ENCODE measurements at regions not wholly inside any gene's neighbourhood (a gene's known extent, or its start where the extent isn't known, plus 50 kb on each side); places are given as distances from the start of the nearest gene placed in this dataset.

DNA sequence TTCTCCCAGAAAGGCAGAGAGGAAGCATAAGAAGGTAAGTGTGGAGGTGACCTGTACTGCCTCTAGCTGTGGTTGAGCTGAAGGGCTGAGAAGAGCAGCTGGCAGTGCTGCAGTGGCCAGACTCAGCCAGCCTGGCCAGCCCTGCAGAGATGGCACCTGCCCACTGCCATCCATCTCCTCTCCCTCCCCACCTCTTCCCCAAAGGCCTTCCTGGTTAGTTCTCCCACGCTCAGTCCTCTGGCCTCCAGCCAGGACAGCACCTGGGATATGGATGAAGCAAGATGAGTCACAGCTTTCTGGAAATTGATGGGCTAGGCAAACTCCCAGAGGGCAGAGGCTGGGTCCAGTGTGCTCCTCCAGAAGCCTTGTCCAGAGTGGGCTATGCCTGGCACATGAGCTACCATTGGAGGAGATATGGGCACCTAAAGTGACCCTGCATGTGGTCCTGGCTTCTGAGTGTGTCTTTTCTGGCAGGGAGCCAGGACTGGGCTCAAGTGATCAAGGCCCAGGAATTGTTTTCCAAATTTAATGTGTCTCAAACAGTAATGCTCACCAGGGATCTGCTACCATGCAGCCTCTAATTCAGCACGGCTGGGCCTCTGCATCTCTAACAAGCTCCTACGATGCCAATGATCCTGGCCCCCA is 81.0 kb upstream of the CACUL1 start:
- no peak for DNase-seq (ENCODE audit: low read depth)

DNA sequence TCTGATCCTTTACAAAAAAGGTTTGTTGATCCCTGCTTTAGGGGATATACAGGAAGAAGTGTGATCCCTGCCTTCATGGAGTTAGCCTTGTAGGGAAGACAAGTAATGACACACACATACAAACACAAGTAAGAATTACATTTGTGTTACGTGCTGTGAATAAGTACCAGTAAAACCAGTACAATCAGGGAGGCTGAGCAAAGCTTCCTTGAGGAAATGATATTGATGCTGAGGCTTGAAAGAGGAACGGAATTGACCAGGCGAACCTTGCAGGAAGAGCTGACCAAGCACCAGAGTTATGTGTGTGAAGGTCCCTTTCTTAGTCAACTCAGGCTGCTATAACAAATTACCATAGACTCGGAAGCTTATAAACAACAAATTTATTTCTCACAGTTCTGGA is 83.6 kb upstream of the CACUL1 start:
- DNase-seq (ENCODE audit: low read depth), result no peak

DNA sequence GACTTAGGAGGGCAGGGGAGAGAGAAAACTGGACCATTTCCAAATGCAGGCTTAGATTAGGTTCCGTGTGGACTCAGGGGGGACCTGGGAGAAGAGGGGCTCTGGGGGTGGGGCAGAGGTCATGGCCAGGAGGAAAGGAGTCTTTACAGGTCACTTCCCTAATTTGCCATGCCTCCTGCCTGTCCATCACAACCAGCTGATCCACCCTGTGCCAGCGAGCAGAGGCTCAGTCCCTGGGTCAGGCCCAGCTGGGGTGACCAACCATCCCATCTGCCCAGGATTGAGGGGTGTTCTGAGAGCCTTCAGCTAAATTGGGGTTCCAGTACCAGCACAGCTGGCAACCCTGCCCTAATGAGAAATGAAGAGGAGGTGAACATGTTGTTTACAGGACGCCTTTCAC is 84.6 kb upstream of the CACUL1 start:
- DNase-seq (ENCODE audit: low read depth), result no peak

DNA sequence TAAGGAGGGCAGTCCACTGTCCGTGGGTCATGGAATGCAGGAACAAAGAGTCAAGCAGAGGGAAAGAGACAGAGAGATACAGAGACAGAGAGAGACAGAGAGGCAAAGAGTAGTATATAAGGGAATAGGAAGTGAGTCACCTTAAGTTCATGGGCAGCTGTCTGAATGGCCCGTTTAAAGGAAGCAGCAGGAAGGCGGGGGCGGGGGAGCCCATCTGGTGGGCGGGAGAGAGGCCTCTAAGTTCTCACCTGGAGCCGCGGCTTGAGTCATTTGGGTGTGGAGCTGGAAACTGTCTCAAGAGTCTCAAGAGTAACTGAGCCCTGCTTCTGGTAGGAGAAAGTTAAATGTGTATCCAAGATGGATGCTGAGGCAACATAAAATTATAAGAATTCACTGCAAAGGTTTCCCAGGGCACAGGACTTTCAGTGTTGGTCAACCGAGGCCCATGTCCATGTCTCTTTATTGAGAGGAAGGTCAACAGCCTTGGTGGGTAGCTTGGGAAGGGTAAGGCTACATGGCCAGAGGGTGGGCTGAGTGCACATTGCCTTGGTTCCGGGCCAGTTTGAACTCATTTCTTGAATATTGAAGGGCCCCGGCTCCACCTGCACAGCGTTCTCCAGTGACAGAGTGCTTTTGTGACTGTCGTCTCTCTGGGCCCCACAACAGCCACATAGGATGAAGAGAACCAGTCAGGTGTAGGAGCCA is 85.5 kb upstream of the CACUL1 start:
- no peak for DNase-seq (ENCODE audit: low read depth)

DNA sequence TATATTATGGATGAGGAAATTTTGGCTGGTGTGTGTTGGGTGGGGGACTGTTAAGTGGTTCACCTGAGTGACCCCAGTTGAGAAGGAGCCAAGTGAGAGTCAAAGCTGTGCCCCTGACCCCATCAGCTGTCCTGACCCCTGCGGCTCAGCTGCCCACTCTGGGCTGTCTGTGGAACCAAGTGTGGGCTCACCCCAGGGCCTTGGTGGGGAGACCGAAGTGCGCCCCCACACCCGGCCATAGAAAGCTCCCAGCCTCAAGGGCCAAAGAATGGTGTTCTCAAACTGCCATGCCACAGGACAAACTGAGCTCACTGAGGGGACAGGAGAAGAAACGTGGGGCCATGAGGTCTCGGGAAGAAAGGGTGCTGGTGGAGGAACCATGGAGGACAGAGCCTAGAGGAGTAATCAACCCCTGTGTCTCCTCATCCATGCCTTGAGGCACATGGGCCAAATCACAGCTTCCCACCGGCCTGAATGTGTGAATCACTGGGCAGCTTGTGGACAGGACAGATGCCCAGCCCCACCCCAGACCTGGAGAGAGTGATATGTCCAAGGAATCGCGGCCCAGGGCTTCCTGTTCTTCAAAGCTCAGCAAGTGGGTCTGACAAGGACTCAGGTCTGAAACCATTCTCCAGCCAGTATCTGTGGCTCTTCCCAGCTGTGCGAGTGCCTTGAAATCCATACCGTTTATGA is 86.2 kb upstream of the CACUL1 start:
- DNase-seq (ENCODE audit: low read depth), result no peak

DNA sequence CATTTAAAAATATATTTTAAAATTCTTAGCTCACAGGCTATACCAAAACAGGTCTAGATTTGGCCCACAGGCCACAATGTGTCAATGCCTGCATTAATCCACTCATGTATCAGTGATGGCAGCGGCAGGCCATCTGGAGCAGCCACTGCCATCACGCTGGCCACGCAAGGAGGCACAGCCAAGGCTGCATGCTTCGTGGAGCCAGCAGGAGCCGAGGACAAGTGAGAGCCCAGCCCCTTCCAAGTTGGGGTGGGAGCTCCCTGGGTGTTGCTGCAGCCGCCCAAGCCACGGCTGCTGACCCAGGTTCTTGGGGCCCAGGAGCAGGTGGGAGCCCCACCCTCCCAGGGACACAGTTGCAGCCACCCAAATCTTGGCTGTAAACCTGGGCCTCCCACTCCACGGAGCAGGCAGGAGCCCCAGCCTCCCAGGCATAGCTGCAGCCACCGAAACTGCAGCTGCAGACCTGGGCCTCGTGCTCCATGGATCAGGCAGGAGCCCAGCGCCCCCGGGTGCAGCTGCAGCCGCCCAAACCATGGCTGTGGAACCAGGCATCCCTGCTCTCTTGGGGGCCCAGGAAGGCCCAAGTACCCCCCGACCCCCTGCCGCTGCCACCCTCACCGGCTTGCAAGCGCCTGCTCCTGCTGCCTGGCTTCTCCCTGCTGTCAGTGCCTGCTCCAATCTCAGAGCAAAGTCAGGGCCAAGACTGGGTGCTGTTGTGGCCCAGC is 87.3 kb upstream of the CACUL1 start:
- no peak for DNase-seq (ENCODE audit: low read depth)

DNA sequence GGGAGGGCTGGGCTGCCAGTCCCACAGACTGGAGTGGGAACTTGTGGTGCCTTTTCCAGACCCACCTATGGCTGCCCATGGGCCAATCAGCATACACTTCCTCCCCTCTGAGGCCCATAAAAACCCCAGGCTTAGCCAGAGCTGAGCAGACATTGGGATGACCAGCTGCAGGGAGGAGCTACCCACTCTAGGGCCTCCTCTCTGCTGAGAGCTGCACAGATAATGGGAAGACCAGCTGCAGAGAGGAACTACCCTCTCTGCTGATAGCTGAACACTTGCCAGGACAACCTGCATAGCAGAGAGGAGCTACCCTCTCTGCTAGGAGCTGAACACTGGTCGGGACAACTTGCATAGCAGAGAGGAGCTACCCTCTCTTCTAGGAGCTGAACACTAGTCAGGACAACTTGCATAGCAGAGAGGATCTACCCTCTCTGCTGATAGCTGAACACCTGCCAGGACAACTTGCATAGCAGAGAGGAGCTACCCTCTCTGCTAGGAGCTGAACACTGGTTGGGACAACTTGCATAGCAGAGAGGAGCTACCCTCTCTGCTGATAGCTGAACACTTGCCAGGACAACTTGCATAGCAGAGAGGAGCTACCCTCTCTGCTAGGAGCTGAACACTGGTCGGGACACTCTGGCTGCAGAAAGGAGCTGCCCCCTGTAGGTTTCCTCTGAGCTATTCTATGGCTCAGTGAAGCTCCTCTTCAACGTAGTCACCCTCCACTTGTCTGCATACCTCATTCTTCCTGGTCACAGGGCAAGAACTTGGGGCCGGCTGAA is 88.3 kb upstream of the CACUL1 start:
- no peak for DNase-seq (ENCODE audit: low read depth)

DNA sequence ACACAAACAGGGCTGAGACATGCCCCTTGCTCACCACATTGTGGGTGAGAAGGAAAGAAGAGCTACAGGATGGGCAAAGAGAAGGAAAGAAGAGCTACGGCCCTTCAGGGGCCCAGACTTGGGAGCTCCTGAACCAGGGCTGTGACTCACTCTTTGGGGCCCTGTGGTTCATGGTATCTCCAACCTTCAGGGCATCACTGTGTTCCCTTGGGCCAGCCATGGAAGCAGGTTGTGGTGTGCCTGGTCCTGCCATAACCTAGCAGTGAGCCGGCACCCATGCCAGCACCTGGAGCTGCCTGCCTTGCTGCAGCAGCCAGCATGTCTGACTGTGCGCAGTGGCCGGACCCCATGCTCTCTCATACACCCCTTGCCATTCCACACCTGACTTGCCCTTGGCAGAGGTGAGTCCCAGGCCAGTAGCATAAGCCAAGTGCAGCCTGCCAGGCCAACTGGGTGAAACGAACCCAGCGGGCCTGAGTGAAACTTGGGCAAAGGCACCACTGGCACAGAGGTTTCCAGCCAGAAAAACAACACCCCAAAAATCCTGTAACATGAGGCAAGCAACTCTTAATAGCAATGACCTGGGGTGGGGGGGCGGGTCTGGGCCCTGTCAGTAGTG is 89.0 kb upstream of the CACUL1 start:
- DNase-seq (ENCODE audit: low read depth), result no peak

DNA sequence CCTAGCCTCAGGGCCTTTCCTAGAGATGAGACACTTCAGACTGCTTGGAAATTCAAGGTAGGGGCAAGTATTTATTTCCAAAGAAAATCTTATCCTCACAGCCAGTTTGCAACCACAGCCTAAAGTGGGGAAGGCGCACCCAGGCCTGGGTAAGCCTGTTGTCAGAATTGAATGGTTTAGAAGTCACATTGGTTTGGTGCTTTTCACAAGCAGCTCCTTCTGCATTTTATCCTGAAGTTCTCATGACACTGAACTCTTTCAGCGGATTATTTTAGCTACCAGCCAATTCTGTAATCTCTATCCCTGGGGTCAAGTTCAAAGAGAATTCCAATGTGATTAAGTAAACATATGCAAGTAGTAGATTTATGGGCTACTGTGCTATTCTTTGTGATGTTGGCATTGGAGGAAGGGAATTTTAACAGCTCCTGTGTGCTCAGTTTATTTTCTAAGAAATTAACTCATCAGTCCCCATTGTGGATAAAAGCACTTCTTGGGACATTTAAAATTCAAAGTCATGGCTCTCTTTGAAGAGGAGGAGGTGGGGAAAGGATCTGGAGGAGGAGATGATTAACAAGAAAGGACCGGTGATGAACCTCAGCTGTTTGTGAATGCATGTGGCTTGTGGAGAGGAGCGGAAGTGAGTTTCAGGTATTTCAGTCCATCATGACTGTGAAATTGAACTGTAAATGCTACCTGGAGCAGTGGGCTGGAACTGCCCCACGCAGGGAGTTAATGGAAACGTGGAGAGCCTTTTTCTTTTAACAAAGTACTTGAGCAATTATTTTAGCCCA is 90.2 kb upstream of the CACUL1 start:
- DNase-seq (ENCODE audit: low read depth), result no peak

DNA sequence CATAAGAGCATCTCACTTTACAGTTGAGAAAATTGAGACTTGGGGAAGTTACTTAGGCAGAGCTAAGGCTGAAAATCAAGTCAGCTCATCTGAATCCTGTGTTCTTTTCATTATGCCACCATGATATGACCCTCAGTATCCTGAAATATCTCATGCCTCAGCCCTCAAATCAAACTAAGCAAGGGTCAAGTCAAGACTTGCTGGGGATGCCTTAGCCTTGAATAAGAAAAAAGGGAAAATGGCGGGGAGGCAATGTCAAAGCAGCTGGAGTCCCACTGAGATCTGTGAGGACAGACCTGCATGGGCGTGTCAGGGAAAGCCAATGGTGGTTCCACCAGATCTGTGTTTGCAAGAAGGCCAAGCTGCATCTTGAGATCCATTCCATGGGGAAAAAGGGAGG is 91.0 kb upstream of the CACUL1 start:
- no peak for DNase-seq (ENCODE audit: low read depth)

DNA sequence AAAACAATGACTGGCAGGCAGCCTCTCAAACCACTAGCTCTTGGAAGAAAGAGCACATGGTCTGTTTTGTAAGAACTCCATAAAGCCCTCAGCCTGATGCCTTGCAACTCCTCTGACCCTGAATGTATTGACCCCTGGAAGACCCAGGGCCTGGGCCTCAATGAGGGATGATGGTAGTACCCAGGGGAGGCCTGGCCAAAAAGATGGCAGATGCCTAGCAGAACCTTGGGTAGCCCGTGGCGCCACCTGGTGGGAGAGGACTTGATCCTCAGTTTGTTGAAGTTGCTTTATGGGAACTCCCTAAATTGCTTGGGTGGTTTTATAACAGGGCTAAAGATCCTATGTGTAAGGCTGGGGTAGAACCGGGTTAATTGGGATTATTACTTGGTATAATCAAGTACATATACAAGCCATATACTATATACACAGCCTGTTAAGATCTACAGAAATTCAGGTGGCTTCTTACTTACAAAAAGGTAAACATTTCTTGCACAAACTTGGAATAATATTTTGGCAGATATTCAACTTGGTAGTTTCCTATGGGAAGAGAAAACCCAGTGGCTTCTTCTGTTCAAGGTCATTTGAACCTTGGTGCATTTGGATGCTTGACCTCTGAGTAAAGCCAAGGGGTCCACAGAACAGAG is 95.8 kb upstream of the CACUL1 start:
- peak; percentile 35 for DNase-seq (ENCODE audit: low read depth)

DNA sequence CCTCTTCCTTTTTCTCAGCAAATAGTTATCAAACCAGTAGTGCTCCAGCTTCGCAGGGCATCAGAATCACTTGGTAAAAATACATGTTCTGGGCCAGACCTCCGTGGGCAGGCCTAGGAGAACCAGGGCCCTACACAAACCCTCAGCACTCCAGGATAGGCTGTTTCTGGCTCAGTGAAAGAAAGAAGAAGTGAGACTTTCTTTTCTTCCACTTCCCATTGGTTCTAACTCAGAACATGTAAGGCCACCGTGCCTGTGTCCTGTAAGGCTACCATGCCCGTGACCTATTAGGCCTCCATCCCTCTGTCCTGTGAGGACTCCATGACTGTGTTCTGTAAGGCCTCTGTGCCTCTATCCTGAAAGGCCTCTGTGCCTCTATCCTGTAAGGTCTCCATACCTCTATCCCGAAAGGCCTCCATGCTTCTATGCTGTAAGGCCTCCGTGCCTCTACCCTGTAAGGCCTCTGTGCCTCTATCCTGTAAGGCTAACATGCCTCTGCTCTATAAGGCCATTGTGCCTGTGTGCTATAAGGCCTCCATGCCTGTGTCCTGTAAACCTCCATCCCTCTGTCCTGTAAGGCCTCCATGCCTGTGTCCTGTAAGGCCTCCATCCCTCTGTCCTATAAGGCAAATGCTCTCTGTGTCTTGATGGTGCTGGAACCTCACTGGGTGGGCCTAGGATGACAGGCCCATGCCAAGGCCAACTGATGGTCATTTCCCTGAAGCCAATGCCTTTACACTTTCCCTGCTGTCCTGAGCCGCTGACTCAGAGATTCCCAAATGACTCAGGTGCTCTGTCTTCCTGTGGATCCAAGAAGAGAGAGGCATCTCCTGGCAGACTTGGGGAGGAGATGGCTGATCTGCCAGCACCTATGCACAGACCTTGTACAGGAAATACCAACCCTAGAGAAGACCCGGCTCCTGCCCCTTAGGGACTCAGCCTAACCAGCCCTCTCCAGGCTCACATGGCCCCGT is 96.6 kb upstream of the CACUL1 start:
- no peak for DNase-seq (ENCODE audit: low read depth)

DNA sequence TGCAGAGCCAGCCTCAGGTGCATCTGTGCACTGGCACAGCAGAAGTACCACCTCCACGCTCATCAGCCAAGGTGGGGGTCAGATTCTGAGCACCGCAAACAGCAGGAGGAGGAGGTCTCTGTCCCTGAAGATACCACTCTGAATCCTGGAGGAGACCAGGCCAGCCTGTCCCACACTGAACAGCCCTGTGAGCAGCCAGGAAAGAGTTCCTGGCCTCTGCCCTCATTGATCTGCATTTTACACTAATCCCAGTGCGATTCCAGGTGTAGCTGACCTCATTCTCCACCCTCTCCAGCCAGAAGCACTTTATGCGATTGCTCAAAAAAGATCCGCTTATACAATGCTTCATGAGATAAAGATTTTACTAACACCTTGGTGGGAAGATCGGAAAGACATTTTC is 99.1 kb upstream of the CACUL1 start:
- no peak for DNase-seq (ENCODE audit: low read depth)

DNA sequence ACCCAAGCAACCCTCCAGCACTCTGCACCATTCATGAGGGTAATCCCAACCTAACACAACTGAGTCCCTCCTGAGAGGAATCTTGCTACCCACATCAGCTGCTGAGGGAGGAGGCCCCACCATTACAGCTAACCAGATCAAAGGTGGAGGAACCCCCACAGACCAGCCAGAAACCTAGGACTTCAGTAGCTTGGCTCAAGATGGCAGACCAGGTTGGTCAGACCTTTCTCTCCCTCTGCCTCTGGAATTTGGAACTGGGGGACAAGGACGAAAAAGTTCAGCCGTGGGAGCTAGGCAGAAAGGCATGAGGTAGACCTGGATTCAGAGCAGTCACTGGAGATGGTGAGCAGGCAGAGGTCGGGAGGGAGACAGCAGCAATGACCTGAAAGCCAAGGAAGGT is 101.3 kb upstream of the CACUL1 start:
- DNase-seq (ENCODE audit: low read depth), result no peak

DNA sequence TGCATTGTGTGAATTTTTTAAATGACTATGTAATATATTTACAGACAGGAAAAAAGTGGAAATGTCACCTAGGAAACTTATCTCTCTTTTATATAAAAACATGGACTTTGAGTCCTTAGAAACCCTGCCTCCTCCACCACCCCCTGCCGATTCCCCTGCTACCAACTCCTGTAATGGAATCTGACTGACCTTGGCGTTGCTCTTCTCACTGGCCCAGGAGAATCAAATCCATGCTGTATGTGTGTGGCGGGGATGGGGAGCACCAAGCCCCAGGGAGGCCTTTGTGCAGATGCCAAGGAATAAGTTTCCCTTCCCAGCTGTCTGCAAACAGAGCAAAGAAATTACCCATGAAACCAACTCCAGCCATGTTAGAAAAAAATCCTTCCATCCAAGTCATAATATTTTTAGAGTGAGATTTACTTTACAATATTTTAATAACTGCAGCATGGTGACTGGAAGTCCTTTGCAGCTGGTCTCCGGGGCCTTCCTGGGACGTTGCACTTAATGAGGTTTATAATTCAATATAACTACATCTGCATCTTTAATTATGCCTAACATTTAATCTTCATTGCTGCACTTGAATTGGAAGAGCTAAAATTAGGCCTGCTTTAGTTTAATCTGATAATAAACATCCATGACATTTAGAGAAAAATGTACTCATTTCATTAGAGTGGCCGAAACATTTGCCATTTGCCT is 111.4 kb upstream of the CACUL1 start:
- DNase-seq (ENCODE audit: low read depth), result no peak

DNA sequence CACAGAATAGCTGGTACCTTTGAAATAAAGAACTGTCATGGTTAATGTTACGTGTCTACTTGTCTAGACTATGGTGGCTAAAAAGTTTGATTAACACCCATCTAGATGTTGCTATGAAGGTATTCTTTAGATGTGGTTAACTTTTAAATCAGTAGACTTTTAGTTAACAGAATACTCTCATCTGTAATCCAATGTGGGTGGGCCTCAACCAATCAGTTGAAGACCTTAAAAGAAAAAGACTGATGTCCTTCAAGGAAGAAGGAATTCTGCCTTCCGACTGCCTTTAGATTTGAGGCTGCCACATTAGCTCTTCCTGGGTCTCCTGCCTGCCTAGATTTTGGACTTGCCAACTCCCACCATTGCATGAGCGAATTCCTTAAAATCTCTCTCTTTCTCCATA is 113.0 kb upstream of the CACUL1 start:
- no peak for DNase-seq (ENCODE audit: low read depth)

DNA sequence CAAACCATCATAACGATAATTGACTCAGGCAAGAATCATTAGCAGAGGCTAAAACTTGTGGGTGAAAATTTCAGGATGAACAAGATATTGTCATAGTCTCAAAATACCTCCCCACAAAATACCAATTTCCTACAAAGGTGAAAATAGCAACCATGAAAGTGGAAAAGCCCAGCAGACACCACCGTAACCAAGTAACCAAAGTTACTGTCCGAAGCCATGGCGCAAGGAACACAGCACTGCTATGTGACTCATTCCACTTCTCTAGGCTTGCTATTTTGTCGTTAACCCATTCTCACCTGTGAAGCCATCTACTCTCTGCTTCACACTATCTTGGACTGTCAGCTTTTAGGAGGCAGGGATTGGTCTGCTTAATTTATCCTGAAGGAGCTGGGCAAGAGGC is 113.8 kb upstream of the CACUL1 start:
- no peak for DNase-seq (ENCODE audit: low read depth)

DNA sequence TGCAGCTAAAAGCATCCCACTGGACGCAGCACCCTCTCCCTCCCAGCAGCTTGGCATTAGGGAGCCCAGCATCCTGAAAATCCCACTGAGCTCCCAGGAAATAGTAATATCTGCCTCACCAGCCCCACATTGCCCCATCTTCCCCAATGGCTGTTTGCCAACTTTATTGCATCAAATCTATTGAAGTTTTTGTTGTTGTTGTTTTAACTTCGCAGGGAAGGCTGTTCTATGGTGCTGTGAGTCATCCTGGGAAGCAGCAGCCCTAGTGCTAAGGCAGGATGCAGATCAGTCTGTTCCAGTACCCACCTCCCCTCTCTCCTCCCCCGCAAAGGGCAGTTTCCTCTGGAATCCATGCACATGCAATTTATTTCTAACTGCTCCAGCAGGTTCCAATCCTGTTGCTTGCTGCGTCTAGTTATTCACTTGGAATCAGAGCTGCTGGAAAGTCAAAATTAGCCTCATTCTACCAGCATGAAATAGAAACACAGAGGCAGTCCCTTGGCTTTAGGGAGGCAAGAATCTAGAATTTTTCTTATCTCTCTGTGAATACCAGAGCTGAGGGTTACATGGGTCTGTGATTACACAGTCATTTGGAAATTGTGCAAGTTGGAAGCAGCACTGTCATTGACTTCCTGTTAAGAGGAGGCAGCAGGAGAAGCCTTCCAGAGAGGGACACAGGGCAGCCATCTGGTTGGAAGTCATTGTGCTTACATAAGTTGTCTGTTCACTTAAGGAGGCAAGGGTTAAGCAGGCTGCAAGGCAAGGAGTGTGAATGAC is 115.9 kb upstream of the CACUL1 start:
- no peak for DNase-seq (ENCODE audit: low read depth)

Measured in stimulated activated CD8-positive, alpha-beta memory T cell treated with anti-CD3 and anti-CD28 coated beads, Interleukin-15, amount 100 ng/mL, for 1 hour (primary cell).